Ishikawa (cell line): ENCODE measurements at regions not wholly inside any gene's neighbourhood (a gene's known extent, or its start where the extent isn't known, plus 50 kb on each side); places are given as distances from the start of the nearest gene placed in this dataset.

Source experiments
- CEBPB ChIP-seq: IDR thresholded peaks from 2 replicates; pipeline ENCODE4 v1.6.1; 2012
- EP300 ChIP-seq: IDR thresholded peaks from 2 replicates; pipeline ENCODE4 v1.6.1; 2012; ENCODE audit warnings: borderline replicate concordance
- TAF1 ChIP-seq: IDR thresholded peaks from 2 replicates; pipeline ENCODE4 v1.6.1; 2012; ENCODE audit warnings: low read depth, mild to moderate bottlenecking
- TCF12 ChIP-seq: IDR thresholded peaks from 2 replicates; pipeline ENCODE4 v1.6.1; 2012; ENCODE audit warnings: low read depth
- TF ChIP-seq, protein P1 (sequence below): IDR thresholded peaks from 2 replicates; pipeline ENCODE4 v1.6.1; 2012; ENCODE audit warnings: low read depth, mild to moderate bottlenecking

GRCh38 chr4:27154706-27155105, 294.1 kb downstream of the STIM2 start:
- TF ChIP-seq, protein P1, sequence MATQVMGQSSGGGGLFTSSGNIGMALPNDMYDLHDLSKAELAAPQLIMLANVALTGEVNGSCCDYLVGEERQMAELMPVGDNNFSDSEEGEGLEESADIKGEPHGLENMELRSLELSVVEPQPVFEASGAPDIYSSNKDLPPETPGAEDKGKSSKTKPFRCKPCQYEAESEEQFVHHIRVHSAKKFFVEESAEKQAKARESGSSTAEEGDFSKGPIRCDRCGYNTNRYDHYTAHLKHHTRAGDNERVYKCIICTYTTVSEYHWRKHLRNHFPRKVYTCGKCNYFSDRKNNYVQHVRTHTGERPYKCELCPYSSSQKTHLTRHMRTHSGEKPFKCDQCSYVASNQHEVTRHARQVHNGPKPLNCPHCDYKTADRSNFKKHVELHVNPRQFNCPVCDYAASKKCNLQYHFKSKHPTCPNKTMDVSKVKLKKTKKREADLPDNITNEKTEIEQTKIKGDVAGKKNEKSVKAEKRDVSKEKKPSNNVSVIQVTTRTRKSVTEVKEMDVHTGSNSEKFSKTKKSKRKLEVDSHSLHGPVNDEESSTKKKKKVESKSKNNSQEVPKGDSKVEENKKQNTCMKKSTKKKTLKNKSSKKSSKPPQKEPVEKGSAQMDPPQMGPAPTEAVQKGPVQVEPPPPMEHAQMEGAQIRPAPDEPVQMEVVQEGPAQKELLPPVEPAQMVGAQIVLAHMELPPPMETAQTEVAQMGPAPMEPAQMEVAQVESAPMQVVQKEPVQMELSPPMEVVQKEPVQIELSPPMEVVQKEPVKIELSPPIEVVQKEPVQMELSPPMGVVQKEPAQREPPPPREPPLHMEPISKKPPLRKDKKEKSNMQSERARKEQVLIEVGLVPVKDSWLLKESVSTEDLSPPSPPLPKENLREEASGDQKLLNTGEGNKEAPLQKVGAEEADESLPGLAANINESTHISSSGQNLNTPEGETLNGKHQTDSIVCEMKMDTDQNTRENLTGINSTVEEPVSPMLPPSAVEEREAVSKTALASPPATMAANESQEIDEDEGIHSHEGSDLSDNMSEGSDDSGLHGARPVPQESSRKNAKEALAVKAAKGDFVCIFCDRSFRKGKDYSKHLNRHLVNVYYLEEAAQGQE, result no peak
- TF ChIP-seq TCF12 (no peak), EP300 (no peak), TAF1 (no peak), CEBPB (no peak)
